ENCODE measurements at regions not wholly inside any gene's neighbourhood (a gene's known extent, or its start where the extent isn't known, plus 50 kb on each side); places are given as distances from the start of the nearest gene placed in this dataset.

- TF ChIP-seq CTCF (IDR thresholded peaks at IDR 0.05; ENCODE audit: low read depth, low read length) (no peak), EZH2phosphoT487 (IDR thresholded peaks at IDR 0.05; ENCODE audit: low read depth) (no peak)
Observed at GRCh38 chr2:72043985-72044384, 103.7 kb downstream of the CYP26B1 start.
